ENCODE measurements at regions not wholly inside any gene's neighbourhood (a gene's known extent, or its start where the extent isn't known, plus 50 kb on each side); places are given as distances from the start of the nearest gene placed in this dataset.
A peak's percentile ranks its signal among the peaks of the same experiment; 100 is the strongest.

- Histone ChIP-seq H3K79me2 (ENCODE audit: control insufficient read depth in 1 of 2, insufficient read depth in 2 of 2, low read length in 2 of 2) (no peaks in the 10 kb centered on the region), H2BK12ac (ENCODE audit: low read depth, low read length) (no peak overlapping the region), H3K9ac (replicated peaks in 1 of 4; ENCODE audit: extremely low read depth in 1 of 4, low read depth in 3 of 4, low read length in 3 of 4) (no peak overlapping the region)
- TF ChIP-seq KDM1A (IDR thresholded peaks at IDR 0.05; ENCODE audit: borderline replicate concordance, low read length): no peak
- TF ChIP-seq ASH2L (IDR thresholded peaks at IDR 0.05; ENCODE audit: low read length): no peak
- no peak for TF ChIP-seq FOSL1 (IDR thresholded peaks at IDR 0.05; ENCODE audit: insufficient read depth, low read depth, low read length)
- no peak for TF ChIP-seq SUZ12 (IDR thresholded peaks at IDR 0.05; ENCODE audit: low read length)
- TF ChIP-seq POLR2AphosphoS5 (IDR thresholded peaks at IDR 0.05; ENCODE audit: low read depth, low read length): no peak
- no peak for TF ChIP-seq TCF12 (IDR thresholded peaks at IDR 0.05; ENCODE audit: low read depth, low read length)
- TF ChIP-seq RAD21 (IDR thresholded peaks at IDR 0.05 in 1 of 2, conservative IDR thresholded peaks at IDR 0.05 in 1 of 2; ENCODE audit: low read depth in 2 of 2, low read length in 2 of 2): peak in 1 of 2 experiments; percentile 17; a peak in 1 of 4 replicates
- TF ChIP-seq CTCF (IDR thresholded peaks at IDR 0.05; ENCODE audit: control extremely low read depth in 1 of 3, insufficient read depth in 1 of 3, low read depth in 1 of 3, low read length in 3 of 3): peak in 1 of 3 experiments; percentile 22; a peak in 1 of 4 replicates
- TF ChIP-seq HDAC6 (IDR thresholded peaks at IDR 0.05; ENCODE audit: low read depth, low read length): no peak
- no peak for TF ChIP-seq BCL11A (IDR thresholded peaks at IDR 0.05; ENCODE audit: low read depth in 2 of 2, low read length in 2 of 2)
- TF ChIP-seq SIN3A (conservative IDR thresholded peaks at IDR 0.05 in 1 of 2, IDR thresholded peaks at IDR 0.05 in 1 of 2; ENCODE audit: low read depth in 1 of 2, low read length in 2 of 2): no peak
These were observed 128.7 kb upstream of the TSHZ2 start for GRCh38 chr20:52843425-52843824.

More at GRCh38 chr20:52843425-52843824, 128.7 kb upstream of the TSHZ2 start:
- no peak overlapping the region for H3K27ac ChIP-seq (ENCODE audit: low read depth, low read length)
- no peak overlapping the region for H4K91ac ChIP-seq (replicated peaks; ENCODE audit: insufficient read length, low read length)
- H2BK120ac ChIP-seq (replicated peaks; ENCODE audit: low read depth, low read length): no peak overlapping the region
- H4K20me1 ChIP-seq (replicated peaks in 1 of 2; ENCODE audit: control insufficient read depth in 1 of 2, insufficient read depth in 2 of 2, low read length in 2 of 2): no peaks in the 10 kb centered on the region
- no peak overlapping the region for H2BK15ac ChIP-seq (ENCODE audit: low read length)
- H3K4me2 ChIP-seq (ENCODE audit: insufficient read depth in 1 of 2, low read depth in 2 of 2, low read length in 2 of 2): no peak overlapping the region
- no peaks in the 10 kb centered on the region for H3K36me3 ChIP-seq (ENCODE audit: control insufficient read depth in 2 of 4, insufficient read depth in 4 of 4, low read length in 3 of 4)
- H2AK5ac ChIP-seq (ENCODE audit: low read depth, low read length): no peak overlapping the region
- no peak overlapping the region for H4K5ac ChIP-seq (ENCODE audit: insufficient read length, low read depth, low read length)
- H2BK20ac ChIP-seq (ENCODE audit: low read length): no peak overlapping the region
- CTCF ChIA-PET (ENCODE audit: partially characterized antibody): interaction anchor here (0.6 to 1.6 kb wide), 4 partner anchors 9 to 15 kb away, joined by 3 to 4 read pairs (median 3); no protein-coding TSS in a partner anchor
- peaks cover 0 to 2% (median 0%) of the 10 kb centered on the region in 4 experiments; a peak in 1 of 7 replicates for H3K4me1 ChIP-seq (replicated peaks in 1 of 4; ENCODE audit: control insufficient read depth in 3 of 4, insufficient read depth in 4 of 4, low read length in 3 of 4)
- no peaks in the 10 kb centered on the region for H3K9me3 ChIP-seq (ENCODE audit: insufficient read depth in 2 of 2, low read depth in 1 of 2, low read length in 1 of 2)
- H3K23ac ChIP-seq (ENCODE audit: insufficient read length): no peak overlapping the region
- H3K56ac ChIP-seq (replicated peaks; ENCODE audit: insufficient read length, low read depth, low read length): no peak overlapping the region
- no peak overlapping the region for H3K4me3 ChIP-seq (ENCODE audit: extremely low read depth in 1 of 4, insufficient read depth in 2 of 4, low read depth in 3 of 4, low read length in 4 of 4)
- no peak overlapping the region for H4K8ac ChIP-seq (ENCODE audit: extremely low read depth, insufficient read depth, low read length)
- WGBS, 2 experiments (ENCODE audit: extremely low coverage in 1 of 2, insufficient coverage in 1 of 2, insufficient read length in 1 of 2, insufficient replicate concordance in 2 of 2, low coverage in 1 of 2, low lambda C conversion rate in 2 of 2, missing lambda C conversion rate in 1 of 2): 85% methylated on average over 5 of the region's 5 CpGs; no CpG with 5 or more reads in 1 of the 2 experiments
- no peaks in the 10 kb centered on the region for H3K79me1 ChIP-seq (ENCODE audit: low read depth, low read length)
- H3K18ac ChIP-seq (ENCODE audit: extremely low read depth, low read length): no peak overlapping the region
- H3K27me3 ChIP-seq (replicated peaks in 1 of 4; ENCODE audit: control insufficient read depth in 3 of 4, extremely low read depth in 1 of 4, insufficient read depth in 3 of 4, low read length in 3 of 4): peaks cover 0 to 1% (median 0%) of the 10 kb centered on the region in 4 experiments; a peak in 1 of 7 replicates
- DNase-seq (ENCODE audit: low read depth in 1 of 2, low spot score in 2 of 2): no peak
- POLR2A ChIA-PET (ENCODE audit: partially characterized antibody): no interaction called here
- no peak overlapping the region for H3K4ac ChIP-seq (replicated peaks; ENCODE audit: insufficient read length, low read depth, low read length)
- no peak for FAIRE-seq
- no peak overlapping the region for H2BK5ac ChIP-seq (ENCODE audit: low read depth, low read length)
- H3K23me2 ChIP-seq (ENCODE audit: low read depth, low read length): no peaks in the 10 kb centered on the region
- H2AFZ ChIP-seq (ENCODE audit: low read length): no peak overlapping the region
- H3K14ac ChIP-seq (ENCODE audit: insufficient read length): no peak overlapping the region

Measured in H1 (cell line).